Peyer's patch (tissue), 4 donors: ENCODE measurements at regions not wholly inside any gene's neighbourhood (a gene's known extent, or its start where the extent isn't known, plus 50 kb on each side); places are given as distances from the start of the nearest gene placed in this dataset.

Experiments used
- CTCF ChIP-seq, 6 experiments: fragments of 450-650 bp in 4 of 6; fragments of 200-600 bp in 2 of 6; sonication (generic) in 1 of 6; IDR thresholded peaks; one replicate each; pipeline ENCODE4 v1.5.1; 2017 to 2019; ENCODE audit warnings: antibody characterized with exemption in 6 of 6, mild to moderate bottlenecking in 3 of 6, moderate library complexity in 1 of 6
- POLR2A ChIP-seq, 2 donors: fragments of 450-650 bp; IDR thresholded peaks; one replicate each; pipeline ENCODE4 v1.5.1; 2017; ENCODE audit warnings: antibody characterized with exemption in 2 of 2, mild to moderate bottlenecking in 2 of 2, moderate library complexity in 2 of 2

GRCh38 chr6:91453224-91453878, 866.5 kb upstream of the MAP3K7 start:
- TF ChIP-seq CTCF (IDR thresholded peaks at IDR 0.05) (no peak), POLR2A (IDR thresholded peaks at IDR 0.05) (no peak)
